ENCODE measurements at regions not wholly inside any gene's neighbourhood (a gene's known extent, or its start where the extent isn't known, plus 50 kb on each side); places are given as distances from the start of the nearest gene placed in this dataset.

DNA sequence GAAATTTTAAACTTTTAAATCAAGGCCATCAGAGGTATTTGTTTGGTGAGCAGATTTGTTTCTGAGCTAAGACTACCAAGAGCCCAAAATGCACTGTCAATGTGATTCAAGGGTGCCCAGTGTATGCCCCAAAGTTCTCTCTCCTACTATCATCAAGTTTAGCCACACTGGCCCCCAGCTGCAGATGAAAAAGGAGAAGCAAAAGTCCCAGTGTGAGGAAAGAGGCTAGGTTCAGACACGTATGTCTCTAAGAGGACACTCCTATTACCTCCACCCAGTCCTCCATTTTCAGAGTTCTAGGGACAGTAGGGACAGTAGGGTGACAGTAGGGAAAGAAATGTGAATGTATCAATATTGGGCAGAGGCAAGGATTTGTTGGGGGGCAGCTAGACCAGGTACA, 230.8 kb downstream of the CD83 start:
- TF ChIP-seq SIN3A (IDR thresholded peaks at IDR 0.05; ENCODE audit: borderline replicate concordance, insufficient read depth, low read length), result no peak
- no peak for TF ChIP-seq TAF1 (IDR thresholded peaks at IDR 0.05; ENCODE audit: borderline replicate concordance, insufficient read depth, low read length)
- TF ChIP-seq FOXP2 (optimal IDR thresholded peaks at IDR 0.05; ENCODE audit: borderline replicate concordance, extremely low read depth, extremely low read length, insufficient read depth), result no peak
- no peak for TF ChIP-seq POLR2AphosphoS5 (IDR thresholded peaks at IDR 0.05; ENCODE audit: low read depth, low read length)
- TF ChIP-seq, protein P1, sequence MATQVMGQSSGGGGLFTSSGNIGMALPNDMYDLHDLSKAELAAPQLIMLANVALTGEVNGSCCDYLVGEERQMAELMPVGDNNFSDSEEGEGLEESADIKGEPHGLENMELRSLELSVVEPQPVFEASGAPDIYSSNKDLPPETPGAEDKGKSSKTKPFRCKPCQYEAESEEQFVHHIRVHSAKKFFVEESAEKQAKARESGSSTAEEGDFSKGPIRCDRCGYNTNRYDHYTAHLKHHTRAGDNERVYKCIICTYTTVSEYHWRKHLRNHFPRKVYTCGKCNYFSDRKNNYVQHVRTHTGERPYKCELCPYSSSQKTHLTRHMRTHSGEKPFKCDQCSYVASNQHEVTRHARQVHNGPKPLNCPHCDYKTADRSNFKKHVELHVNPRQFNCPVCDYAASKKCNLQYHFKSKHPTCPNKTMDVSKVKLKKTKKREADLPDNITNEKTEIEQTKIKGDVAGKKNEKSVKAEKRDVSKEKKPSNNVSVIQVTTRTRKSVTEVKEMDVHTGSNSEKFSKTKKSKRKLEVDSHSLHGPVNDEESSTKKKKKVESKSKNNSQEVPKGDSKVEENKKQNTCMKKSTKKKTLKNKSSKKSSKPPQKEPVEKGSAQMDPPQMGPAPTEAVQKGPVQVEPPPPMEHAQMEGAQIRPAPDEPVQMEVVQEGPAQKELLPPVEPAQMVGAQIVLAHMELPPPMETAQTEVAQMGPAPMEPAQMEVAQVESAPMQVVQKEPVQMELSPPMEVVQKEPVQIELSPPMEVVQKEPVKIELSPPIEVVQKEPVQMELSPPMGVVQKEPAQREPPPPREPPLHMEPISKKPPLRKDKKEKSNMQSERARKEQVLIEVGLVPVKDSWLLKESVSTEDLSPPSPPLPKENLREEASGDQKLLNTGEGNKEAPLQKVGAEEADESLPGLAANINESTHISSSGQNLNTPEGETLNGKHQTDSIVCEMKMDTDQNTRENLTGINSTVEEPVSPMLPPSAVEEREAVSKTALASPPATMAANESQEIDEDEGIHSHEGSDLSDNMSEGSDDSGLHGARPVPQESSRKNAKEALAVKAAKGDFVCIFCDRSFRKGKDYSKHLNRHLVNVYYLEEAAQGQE (IDR thresholded peaks at IDR 0.05; ENCODE audit: insufficient read depth in 1 of 2, low read depth in 2 of 2, low read length in 2 of 2), result no peak

DNA sequence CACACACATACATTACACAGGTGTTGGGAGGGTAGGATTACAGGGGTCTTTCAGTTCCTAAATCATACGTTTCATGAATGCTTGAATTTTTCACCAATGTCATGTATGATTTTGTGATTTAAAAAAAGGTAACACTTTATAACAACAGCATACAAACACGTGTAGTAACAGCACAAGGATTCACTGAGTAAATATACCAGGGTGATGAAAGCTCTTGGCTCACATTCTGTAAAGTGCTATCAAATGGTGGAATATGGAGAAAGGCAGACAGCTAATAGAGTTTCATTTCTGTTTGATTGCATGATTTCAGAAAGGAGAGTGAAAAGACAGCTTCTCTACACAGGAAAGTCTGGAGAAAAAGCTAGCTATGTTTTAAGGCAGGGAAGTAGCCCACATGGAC, 231.9 kb downstream of the CD83 start:
- TF ChIP-seq POLR2AphosphoS5 (IDR thresholded peaks at IDR 0.05; ENCODE audit: low read depth, low read length), result no peak
- TF ChIP-seq FOXP2 (optimal IDR thresholded peaks at IDR 0.05; ENCODE audit: borderline replicate concordance, extremely low read depth, extremely low read length, insufficient read depth), result no peak
- TF ChIP-seq SIN3A (IDR thresholded peaks at IDR 0.05; ENCODE audit: borderline replicate concordance, insufficient read depth, low read length), result no peak
- TF ChIP-seq, protein P1 (IDR thresholded peaks at IDR 0.05; ENCODE audit: insufficient read depth in 1 of 2, low read depth in 2 of 2, low read length in 2 of 2), result no peak
- no peak for TF ChIP-seq TAF1 (IDR thresholded peaks at IDR 0.05; ENCODE audit: borderline replicate concordance, insufficient read depth, low read length)

DNA sequence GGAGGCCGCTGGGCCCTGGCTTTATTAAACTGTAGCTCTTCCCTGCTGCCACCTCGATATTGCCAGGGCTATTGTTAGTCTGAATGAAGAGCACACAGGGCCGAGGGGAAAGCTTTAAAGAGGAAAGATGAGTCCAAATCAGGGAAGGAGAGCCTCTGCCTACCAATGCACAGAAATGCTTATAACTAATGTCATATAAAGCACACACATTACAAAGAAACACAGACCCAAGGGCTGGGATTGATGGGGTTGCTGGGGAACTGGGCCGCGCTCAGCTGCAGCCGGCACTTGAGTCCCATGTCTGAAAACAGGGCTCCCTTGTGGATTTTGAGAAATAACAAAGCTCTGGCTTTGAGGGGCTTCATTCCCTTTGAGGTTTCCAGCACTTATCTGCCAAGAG, 232.6 kb downstream of the CD83 start:
- TF ChIP-seq, protein P1 (IDR thresholded peaks at IDR 0.05; ENCODE audit: insufficient read depth in 1 of 2, low read depth in 2 of 2, low read length in 2 of 2), result no peak
- TF ChIP-seq FOXP2 (optimal IDR thresholded peaks at IDR 0.05; ENCODE audit: borderline replicate concordance, extremely low read depth, extremely low read length, insufficient read depth) (no peak), SIN3A (IDR thresholded peaks at IDR 0.05; ENCODE audit: borderline replicate concordance, insufficient read depth, low read length) (no peak), POLR2AphosphoS5 (IDR thresholded peaks at IDR 0.05; ENCODE audit: low read depth, low read length) (no peak), TAF1 (IDR thresholded peaks at IDR 0.05; ENCODE audit: borderline replicate concordance, insufficient read depth, low read length) (no peak)

DNA sequence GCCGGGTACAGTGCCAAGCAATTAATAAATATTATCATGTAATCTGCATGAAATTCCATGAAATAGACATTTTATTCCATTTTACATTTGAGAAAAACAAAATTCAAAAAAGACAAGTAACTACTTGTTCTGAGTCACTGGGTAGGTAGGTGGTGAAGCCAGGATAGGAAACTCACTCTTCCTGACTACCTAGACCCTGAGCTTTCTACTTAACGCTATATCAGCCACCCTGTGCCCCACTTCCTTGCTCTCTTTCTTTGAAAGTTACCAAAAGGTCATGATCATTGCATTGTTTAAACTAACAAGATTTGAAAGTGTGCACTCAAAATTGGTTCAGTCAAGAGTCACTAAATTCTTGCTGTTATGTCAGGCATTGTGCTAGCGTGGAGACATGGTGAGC, 235.7 kb downstream of the CD83 start:
- TF ChIP-seq FOXP2 (optimal IDR thresholded peaks at IDR 0.05; ENCODE audit: borderline replicate concordance, extremely low read depth, extremely low read length, insufficient read depth), result no peak

DNA sequence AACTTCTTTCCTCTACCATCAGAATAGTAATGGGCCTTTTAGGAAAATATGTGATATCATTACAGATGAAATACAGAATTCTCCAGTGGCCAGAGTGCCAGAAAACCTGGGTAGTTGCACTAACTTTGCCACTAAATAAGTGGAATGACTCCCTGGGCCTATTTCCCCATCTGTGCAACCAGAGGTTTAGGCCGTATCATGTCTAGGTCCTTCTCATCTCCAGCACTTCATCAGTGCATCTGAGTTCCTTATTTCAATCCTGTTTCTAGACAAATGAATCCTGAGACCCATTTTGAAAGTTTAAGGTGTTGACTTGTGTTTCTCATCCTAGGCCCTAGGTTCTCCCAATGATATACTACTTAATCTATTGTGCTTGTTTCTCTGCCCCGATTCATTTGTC, 236.2 kb downstream of the CD83 start:
- TF ChIP-seq FOXP2 (optimal IDR thresholded peaks at IDR 0.05; ENCODE audit: borderline replicate concordance, extremely low read depth, extremely low read length, insufficient read depth), result no peak
- TF ChIP-seq TAF1 (IDR thresholded peaks at IDR 0.05; ENCODE audit: borderline replicate concordance, insufficient read depth, low read length), result no peak
- no peak for TF ChIP-seq SIN3A (IDR thresholded peaks at IDR 0.05; ENCODE audit: borderline replicate concordance, insufficient read depth, low read length)
- TF ChIP-seq, protein P1 (IDR thresholded peaks at IDR 0.05; ENCODE audit: insufficient read depth in 1 of 2, low read depth in 2 of 2, low read length in 2 of 2), result no peak
- TF ChIP-seq POLR2AphosphoS5 (IDR thresholded peaks at IDR 0.05; ENCODE audit: low read depth, low read length), result no peak
